H9 (cell line): ENCODE measurements at regions not wholly inside any gene's neighbourhood (a gene's known extent, or its start where the extent isn't known, plus 50 kb on each side); places are given as distances from the start of the nearest gene placed in this dataset.

Experiments
- DNase-seq: peaks from one replicate; pipeline ENCODE4 v3.0.0-alpha.2; 2017
- H2AFZ ChIP-seq: one replicate; pipeline ENCODE4 v1.6.1; 2013; ENCODE audit warnings: mild to moderate bottlenecking, low read length, control low read depth, moderate library complexity
- H2AK5ac ChIP-seq: 2 replicates; pipeline ENCODE4 v1.6.1; 2013; ENCODE audit warnings: low read length, control low read depth, mixed read lengths; ENCODE audit not compliant: insufficient read length
- H2BK120ac ChIP-seq: one replicate; pipeline ENCODE4 v1.6.1; 2013; ENCODE audit warnings: low read depth, mild to moderate bottlenecking, low read length, control low read depth, inconsistent platforms; ENCODE audit not compliant: poor library complexity, severe bottlenecking
- H2BK12ac ChIP-seq: 2 replicates; pipeline ENCODE4 v1.6.1; 2013; ENCODE audit warnings: low read length, control low read depth, mixed read lengths, low read depth; ENCODE audit not compliant: insufficient read length
- H2BK15ac ChIP-seq: 2 replicates; pipeline ENCODE4 v1.6.1; 2013; ENCODE audit warnings: low read depth, low read length, control low read depth
- H2BK20ac ChIP-seq: one replicate; pipeline ENCODE4 v1.6.1; 2013; ENCODE audit warnings: low read depth, mild to moderate bottlenecking, low read length, control low read depth, inconsistent platforms; ENCODE audit not compliant: poor library complexity, severe bottlenecking
- H2BK5ac ChIP-seq: 2 replicates; pipeline ENCODE4 v1.6.1; 2013; ENCODE audit warnings: low read length, control low read depth, mixed read lengths; ENCODE audit not compliant: insufficient read length
- H3K14ac ChIP-seq: 2 replicates; pipeline ENCODE4 v1.6.1; 2013; ENCODE audit warnings: low read length, control low read depth; ENCODE audit not compliant: insufficient read depth
- H3K18ac ChIP-seq: 2 replicates; pipeline ENCODE4 v1.6.1; 2013; ENCODE audit warnings: low read depth, mild to moderate bottlenecking, mixed read lengths, low read length, control low read depth; ENCODE audit not compliant: insufficient read length
- H3K23ac ChIP-seq: 2 replicates; pipeline ENCODE4 v1.6.1; 2013; ENCODE audit warnings: low read length, control low read depth, mixed read lengths, low read depth; ENCODE audit not compliant: insufficient read length
- H3K23me2 ChIP-seq: 2 replicates; pipeline ENCODE4 v1.6.1; 2013; ENCODE audit warnings: low read depth, mild to moderate bottlenecking, mixed read lengths, low read length, control low read depth; ENCODE audit not compliant: insufficient read length, poor library complexity, severe bottlenecking
- H3K27ac ChIP-seq: 2 replicates; pipeline ENCODE4 v1.5.1; 2013; ENCODE audit warnings: low read length, control low read depth, mixed read lengths, low read depth; ENCODE audit not compliant: insufficient read length
- H3K27me3 ChIP-seq: 2 replicates; pipeline ENCODE4 v1.6.1; 2013; ENCODE audit warnings: low read length, control low read depth, inconsistent platforms; ENCODE audit not compliant: insufficient read depth
- H3K4ac ChIP-seq: 2 replicates; pipeline ENCODE4 v1.6.1; 2013; ENCODE audit warnings: low read depth, mild to moderate bottlenecking, control low read depth, inconsistent platforms, low read length, moderate library complexity
- H3K4me1 ChIP-seq: 2 replicates; pipeline ENCODE4 v1.6.1; 2013; ENCODE audit warnings: low read length, control low read depth, inconsistent platforms; ENCODE audit not compliant: insufficient read depth
- H3K4me2 ChIP-seq: 2 replicates; pipeline ENCODE4 v1.6.1; 2013; ENCODE audit warnings: low read length, control low read depth, mixed read lengths; ENCODE audit not compliant: insufficient read length, insufficient read depth
- H3K56ac ChIP-seq: 2 replicates; pipeline ENCODE4 v1.6.1; 2013; ENCODE audit warnings: low read depth, mild to moderate bottlenecking, mixed read lengths, low read length, control low read depth; ENCODE audit not compliant: insufficient read length
- H3K79me1 ChIP-seq: 2 replicates; pipeline ENCODE4 v1.6.1; 2013; ENCODE audit warnings: low read depth, mild to moderate bottlenecking, moderate library complexity, low read length, control low read depth, inconsistent platforms; ENCODE audit not compliant: insufficient read depth, poor library complexity, severe bottlenecking
- H3K79me2 ChIP-seq: 2 replicates; pipeline ENCODE4 v1.6.1; 2013; ENCODE audit warnings: low read length, control low read depth, inconsistent platforms; ENCODE audit not compliant: insufficient read depth
- H3K9ac ChIP-seq: 2 replicates; pipeline ENCODE4 v1.6.1; 2013; ENCODE audit warnings: low read length, control low read depth, mixed read lengths; ENCODE audit not compliant: insufficient read length; ENCODE audit errors: extremely low read depth
- H3K9me3 ChIP-seq: one replicate; pipeline ENCODE4 v1.6.1; 2013; ENCODE audit warnings: low read depth, low read length, inconsistent platforms; ENCODE audit not compliant: control insufficient read depth
- H3T11ph ChIP-seq: one replicate; pipeline ENCODE4 v1.6.1; 2013; ENCODE audit warnings: mild to moderate bottlenecking, low read length, control low read depth, inconsistent platforms
- H4K20me1 ChIP-seq: one replicate; pipeline ENCODE4 v1.6.1; 2013; ENCODE audit not compliant: control insufficient read depth, insufficient read length, insufficient read depth
- H4K5ac ChIP-seq: 2 replicates; pipeline ENCODE4 v1.6.1; 2013; ENCODE audit warnings: low read depth, mild to moderate bottlenecking, mixed read lengths, low read length, control low read depth; ENCODE audit not compliant: insufficient read length
- H4K8ac ChIP-seq: replicated peaks from 2 replicates; pipeline ENCODE4 v1.6.1; 2013; ENCODE audit warnings: low read length, control low read depth, mixed read lengths, low read depth; ENCODE audit not compliant: insufficient read length
- H4K91ac ChIP-seq: 2 replicates; pipeline ENCODE4 v1.6.1; 2013; ENCODE audit warnings: low read depth, mild to moderate bottlenecking, moderate library complexity, mixed read lengths, low read length, control low read depth; ENCODE audit not compliant: insufficient read length
- H3K27ac Mint-ChIP-seq, 3 experiments: 2 replicates in 2 of 3; 3 replicates in 1 of 3; pipeline ENCODE4 v1.8.0; 2020 to 2021; ENCODE audit warnings: mixed read lengths in 3 of 3, mild to moderate bottlenecking in 1 of 3, moderate library complexity in 1 of 3
- H3K27me3 Mint-ChIP-seq: 2 replicates; pipeline ENCODE4 v1.8.0; 2021; ENCODE audit warnings: low read depth, mild to moderate bottlenecking, moderate library complexity, mixed read lengths
- H3K36me3 Mint-ChIP-seq, 3 experiments: 2 replicates in 2 of 3; 3 replicates in 1 of 3; pipeline ENCODE4 v1.8.0; 2020 to 2021; ENCODE audit warnings: low read depth in 3 of 3, mixed read lengths in 3 of 3; ENCODE audit not compliant: insufficient read depth in 1 of 3
- H3K4me1 Mint-ChIP-seq, 2 experiments: 2 replicates each; pipeline ENCODE4 v1.8.0; 2020; ENCODE audit warnings: mixed read lengths in 2 of 2
- H3K4me3 Mint-ChIP-seq, 2 experiments: 2 replicates in 1 of 2; 3 replicates in 1 of 2; pipeline ENCODE4 v1.8.0; 2020 to 2021; ENCODE audit warnings: mild to moderate bottlenecking in 2 of 2, mixed read lengths in 2 of 2, moderate library complexity in 1 of 2
- H3K9me3 Mint-ChIP-seq, 2 experiments: 2 replicates in 1 of 2; 3 replicates in 1 of 2; pipeline ENCODE4 v1.8.0; 2020; ENCODE audit warnings: mild to moderate bottlenecking in 2 of 2, mixed read lengths in 2 of 2, moderate library complexity in 1 of 2
- WGBS: extraction: QIAGEN DNeasy Blood & Tissue Kit; methylation state at CpG from one replicate; pipeline ENCODE4 v1.1.7; 2013; ENCODE audit warnings: missing lambda C conversion rate, low lambda C conversion rate, mixed read lengths; ENCODE audit not compliant: insufficient read length; ENCODE audit errors: extremely low coverage; 5-methylcytosine and 5-hydroxymethylcytosine counted together
- TF ChIP-seq, protein P1 (sequence below): fragments of 200-600 bp; sonication (generic); conservative IDR thresholded peaks from 3 replicates; pipeline ENCODE4 v1.8.0; 2021; ENCODE audit warnings: antibody characterized with exemption, mild to moderate bottlenecking

GRCh38 chr1:192878249-192878648 is 69.4 kb downstream of the RGS2 start:
- no peak overlapping the region for H2BK12ac ChIP-seq
- no peaks in the 10 kb centered on the region for H3K27me3 ChIP-seq
- no peaks in the 10 kb centered on the region for H3K79me1 ChIP-seq
- no peaks in the 10 kb centered on the region for H3K23me2 ChIP-seq
- no peak overlapping the region for H3K14ac ChIP-seq
- no peaks in the 10 kb centered on the region for H3K4me1 ChIP-seq
- no peak overlapping the region for H3T11ph ChIP-seq
- no peak for DNase-seq
- no peak overlapping the region for H2AFZ ChIP-seq
- H3K18ac ChIP-seq, result no peak overlapping the region
- no peaks in the 10 kb centered on the region for H3K9me3 ChIP-seq
- H4K8ac ChIP-seq, result no peak overlapping the region
- Mint-ChIP-seq H3K27ac (no peak overlapping the region; a peak in 1 of 7 replicates), H3K36me3 (no peaks in the 10 kb centered on the region; a peak in 1 of 7 replicates), H3K9me3 (no peaks in the 10 kb centered on the region), H3K27me3 (no peaks in the 10 kb centered on the region), H3K4me1 (no peaks in the 10 kb centered on the region), H3K4me3 (no peak overlapping the region)
- no peaks in the 10 kb centered on the region for H3K79me2 ChIP-seq
- no peak overlapping the region for H4K91ac ChIP-seq
- H4K20me1 ChIP-seq, result no peaks in the 10 kb centered on the region
- H3K27ac ChIP-seq, result no peak overlapping the region
- no CpG with 5 or more reads among the region's 1 CpG for WGBS
- no peak overlapping the region for H3K9ac ChIP-seq
- H2BK120ac ChIP-seq, result no peak overlapping the region
- no peak overlapping the region for H3K4ac ChIP-seq
- H3K56ac ChIP-seq, result no peak overlapping the region
- no peak overlapping the region for H2AK5ac ChIP-seq
- H2BK20ac ChIP-seq, result no peak overlapping the region
- H2BK5ac ChIP-seq, result no peak overlapping the region
- no peak overlapping the region for H3K4me2 ChIP-seq
- no peak overlapping the region for H4K5ac ChIP-seq
- TF ChIP-seq, protein P1, sequence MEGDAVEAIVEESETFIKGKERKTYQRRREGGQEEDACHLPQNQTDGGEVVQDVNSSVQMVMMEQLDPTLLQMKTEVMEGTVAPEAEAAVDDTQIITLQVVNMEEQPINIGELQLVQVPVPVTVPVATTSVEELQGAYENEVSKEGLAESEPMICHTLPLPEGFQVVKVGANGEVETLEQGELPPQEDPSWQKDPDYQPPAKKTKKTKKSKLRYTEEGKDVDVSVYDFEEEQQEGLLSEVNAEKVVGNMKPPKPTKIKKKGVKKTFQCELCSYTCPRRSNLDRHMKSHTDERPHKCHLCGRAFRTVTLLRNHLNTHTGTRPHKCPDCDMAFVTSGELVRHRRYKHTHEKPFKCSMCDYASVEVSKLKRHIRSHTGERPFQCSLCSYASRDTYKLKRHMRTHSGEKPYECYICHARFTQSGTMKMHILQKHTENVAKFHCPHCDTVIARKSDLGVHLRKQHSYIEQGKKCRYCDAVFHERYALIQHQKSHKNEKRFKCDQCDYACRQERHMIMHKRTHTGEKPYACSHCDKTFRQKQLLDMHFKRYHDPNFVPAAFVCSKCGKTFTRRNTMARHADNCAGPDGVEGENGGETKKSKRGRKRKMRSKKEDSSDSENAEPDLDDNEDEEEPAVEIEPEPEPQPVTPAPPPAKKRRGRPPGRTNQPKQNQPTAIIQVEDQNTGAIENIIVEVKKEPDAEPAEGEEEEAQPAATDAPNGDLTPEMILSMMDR, result no peak
- H3K23ac ChIP-seq, result no peak overlapping the region
- no peak overlapping the region for H2BK15ac ChIP-seq
